ENCODE measurements at regions not wholly inside any gene's neighbourhood (a gene's known extent, or its start where the extent isn't known, plus 50 kb on each side); places are given as distances from the start of the nearest gene placed in this dataset.

DNA sequence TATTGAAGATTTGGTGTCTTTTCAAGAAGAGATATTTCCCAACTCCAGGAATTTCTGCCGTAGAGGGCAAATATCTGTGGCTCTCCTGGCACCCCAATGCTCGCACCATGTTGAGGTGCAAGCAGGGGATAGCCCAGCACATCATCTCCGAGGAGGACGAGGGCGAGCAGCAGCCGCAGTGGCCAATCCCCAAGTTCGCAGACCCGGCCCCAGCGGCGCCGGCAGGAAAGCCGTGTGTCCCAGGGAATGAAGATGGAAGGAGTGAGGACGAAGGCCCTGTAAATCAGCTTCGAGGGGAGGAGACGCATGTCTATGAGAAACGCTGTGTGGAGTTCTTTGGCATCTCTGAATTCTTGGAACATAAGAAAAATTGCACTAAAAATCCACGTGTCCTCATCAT, 213.4 kb upstream of the UBE2E2 start:
- ATAC-seq (no peak), DNase-seq (no peak)
- no peaks in the 10 kb centered on the region for H3K4me1 ChIP-seq (ENCODE audit: control insufficient read depth, insufficient read depth, low read length)
- 96% methylated on average over 17 of the region's 17 CpGs for WGBS
- H3K27me3 ChIP-seq (ENCODE audit: control insufficient read depth, insufficient read depth), result no peaks in the 10 kb centered on the region
- H3K9me3 ChIP-seq (ENCODE audit: control insufficient read depth, low read length), result peaks cover 2% of the 10 kb centered on the region
- intact Hi-C loops (cut with DNase I), result no loop called here
- H3K4me3 ChIP-seq (ENCODE audit: low read length), result no peak overlapping the region
- no peak overlapping the region for H3K27ac ChIP-seq (ENCODE audit: low read length)

DNA sequence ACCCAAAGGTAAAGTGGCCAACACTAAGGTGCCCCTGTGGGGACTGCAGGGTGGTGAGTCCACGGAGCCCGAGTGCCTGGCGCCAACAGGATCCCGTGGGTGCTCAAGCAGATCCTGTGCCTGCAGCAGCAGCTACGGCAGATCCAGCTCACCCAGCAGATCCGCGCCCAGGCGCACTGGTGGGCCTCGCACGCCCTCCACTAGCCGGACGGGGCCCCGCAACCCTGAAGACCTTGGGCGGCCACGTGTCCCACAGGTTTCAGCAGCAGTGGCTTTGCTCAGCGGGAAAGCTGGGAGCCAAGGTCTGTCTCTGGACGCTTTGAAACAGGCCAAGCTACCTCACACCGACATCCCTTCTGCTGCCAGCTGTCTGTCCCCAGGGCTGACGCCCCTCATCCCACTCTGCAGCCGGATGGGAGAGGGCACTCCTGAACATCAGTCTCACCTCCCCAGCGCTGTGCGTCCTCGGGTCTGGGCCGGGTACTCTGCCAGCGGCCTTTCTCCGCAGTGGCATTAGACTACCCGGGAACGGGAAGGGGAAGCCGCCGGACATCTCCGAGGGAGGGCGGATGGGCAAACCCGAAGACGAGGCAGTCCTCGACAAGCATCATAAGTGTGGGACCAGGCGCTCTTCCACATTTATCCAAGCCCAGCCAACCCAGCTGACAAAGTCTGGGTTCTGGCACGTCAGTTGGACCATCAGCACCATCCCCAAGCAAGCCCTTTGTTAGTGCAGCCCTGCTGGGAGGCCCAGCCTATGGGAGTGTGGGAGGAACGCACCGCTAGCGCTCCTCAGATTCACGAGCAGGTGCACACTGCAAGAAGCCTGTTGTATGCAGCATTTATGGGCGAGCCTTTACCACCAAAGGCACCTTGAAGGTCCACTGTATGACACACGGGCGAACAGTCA, 212.6 kb upstream of the UBE2E2 start:
- peak in 1 of 3 donors; percentile 38 for DNase-seq
- 97% methylated on average over 44 of the region's 44 CpGs for WGBS
- H3K9me3 ChIP-seq (ENCODE audit: control insufficient read depth, low read length), result peaks cover 1% of the 10 kb centered on the region
- H3K4me1 ChIP-seq (ENCODE audit: control insufficient read depth, insufficient read depth, low read length), result no peaks in the 10 kb centered on the region
- no peak overlapping the region for H3K4me3 ChIP-seq (ENCODE audit: low read length)
- intact Hi-C loops (cut with DNase I), result no loop called here
- no peak overlapping the region for H3K27ac ChIP-seq (ENCODE audit: low read length)
- no peaks in the 10 kb centered on the region for H3K27me3 ChIP-seq (ENCODE audit: control insufficient read depth, insufficient read depth)
- peak in 1 of 2 donors; percentile 40 for ATAC-seq

DNA sequence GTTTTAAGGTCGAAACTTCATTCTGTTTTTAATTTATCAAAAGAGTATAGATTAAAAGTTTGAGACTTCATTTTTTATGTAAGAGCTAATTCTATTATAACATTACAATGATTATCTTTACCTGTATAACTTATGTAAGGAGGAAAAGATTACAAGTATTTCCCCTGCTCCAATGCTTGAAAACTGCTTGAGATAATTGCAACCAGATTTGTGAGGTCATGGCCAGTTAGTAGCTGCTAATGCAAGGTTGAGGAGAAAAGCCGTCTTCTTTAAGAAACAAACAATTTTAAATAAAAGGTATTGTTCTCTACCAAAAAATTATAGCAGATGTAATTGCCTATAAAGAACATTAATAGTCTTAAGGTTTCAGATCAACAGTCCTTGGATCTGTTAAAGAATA, 208.3 kb upstream of the UBE2E2 start:
- no peaks in the 10 kb centered on the region for H3K9me3 ChIP-seq (ENCODE audit: control insufficient read depth, low read length)
- ATAC-seq, result no peak
- intact Hi-C loops (cut with DNase I), result no loop called here
- 86% methylated on average over 2 of the region's 2 CpGs for WGBS
- H3K4me1 ChIP-seq (ENCODE audit: control insufficient read depth, insufficient read depth, low read length), result no peaks in the 10 kb centered on the region
- H3K4me3 ChIP-seq (ENCODE audit: low read length), result no peak overlapping the region
- DNase-seq, result no peak
- H3K27me3 ChIP-seq (ENCODE audit: control insufficient read depth, insufficient read depth), result no peaks in the 10 kb centered on the region
- no peak overlapping the region for H3K27ac ChIP-seq (ENCODE audit: low read length)

DNA sequence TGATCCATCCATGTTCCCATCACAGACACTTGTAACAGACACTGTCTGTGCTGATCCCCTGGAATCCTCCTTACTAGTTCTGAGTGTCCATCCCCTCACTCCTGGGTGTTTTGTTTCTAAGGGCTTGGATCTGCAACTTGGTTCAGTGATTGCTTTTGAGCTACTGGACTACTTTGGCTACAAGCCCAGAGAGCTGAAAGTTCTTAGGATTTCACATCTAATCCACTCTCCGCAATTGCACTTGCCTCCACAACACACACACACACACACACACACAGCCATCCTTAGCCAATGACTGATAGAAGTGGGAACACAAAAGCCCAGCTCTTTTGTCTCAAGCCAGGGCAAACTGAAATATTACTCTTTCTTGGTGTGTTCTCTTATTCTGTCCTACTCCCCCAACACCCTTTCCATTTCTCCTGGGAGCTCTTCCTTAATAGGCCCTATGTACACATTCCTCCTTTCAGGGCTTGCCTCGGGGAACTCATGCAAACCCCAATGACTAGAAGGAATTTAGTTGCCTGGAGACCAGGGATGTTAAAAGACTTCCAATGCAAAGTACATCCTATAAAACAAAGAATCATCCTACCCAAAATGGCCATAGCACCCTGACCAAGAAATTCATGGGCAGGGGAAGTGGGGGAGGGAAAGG, 206.1 kb upstream of the UBE2E2 start:
- Histone ChIP-seq H3K4me1 (ENCODE audit: control insufficient read depth, insufficient read depth, low read length) (no peaks in the 10 kb centered on the region), H3K27me3 (ENCODE audit: control insufficient read depth, insufficient read depth) (no peaks in the 10 kb centered on the region), H3K9me3 (ENCODE audit: control insufficient read depth, low read length) (no peaks in the 10 kb centered on the region), H3K27ac (ENCODE audit: low read length) (no peak overlapping the region), H3K4me3 (ENCODE audit: low read length) (no peak overlapping the region)
- ATAC-seq (no peak), DNase-seq (no peak)
- WGBS, result 59% methylated on average over 2 of the region's 2 CpGs
- intact Hi-C loops (cut with DNase I), result no loop called here

DNA sequence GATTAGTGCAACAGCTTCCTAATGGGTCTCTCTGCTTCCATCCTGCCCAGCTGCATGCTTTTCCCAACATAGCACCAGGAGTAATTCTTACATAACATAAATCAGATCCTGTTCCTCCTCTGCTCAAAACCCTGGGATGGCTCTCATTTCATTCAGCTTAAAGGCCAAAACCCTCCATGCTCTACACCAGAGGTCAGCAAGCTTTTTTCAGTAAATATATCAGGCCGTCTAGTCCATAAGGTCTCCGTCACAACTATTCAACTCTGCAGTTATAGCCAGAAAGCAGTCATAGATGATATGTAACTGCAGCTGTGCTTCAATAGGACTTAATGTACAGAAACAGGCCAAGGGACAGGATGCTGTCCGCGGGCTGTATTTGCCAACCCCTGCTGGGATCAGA, 202.8 kb upstream of the UBE2E2 start:
- intact Hi-C loops (cut with DNase I), result no loop called here
- Histone ChIP-seq H3K27ac (ENCODE audit: low read length) (no peak overlapping the region), H3K4me3 (ENCODE audit: low read length) (no peak overlapping the region), H3K9me3 (ENCODE audit: control insufficient read depth, low read length) (no peaks in the 10 kb centered on the region), H3K27me3 (ENCODE audit: control insufficient read depth, insufficient read depth) (no peaks in the 10 kb centered on the region), H3K4me1 (ENCODE audit: control insufficient read depth, insufficient read depth, low read length) (peaks cover 4% of the 10 kb centered on the region)
- WGBS, result 85% methylated on average over 4 of the region's 4 CpGs
- ATAC-seq (no peak), DNase-seq (no peak)

DNA sequence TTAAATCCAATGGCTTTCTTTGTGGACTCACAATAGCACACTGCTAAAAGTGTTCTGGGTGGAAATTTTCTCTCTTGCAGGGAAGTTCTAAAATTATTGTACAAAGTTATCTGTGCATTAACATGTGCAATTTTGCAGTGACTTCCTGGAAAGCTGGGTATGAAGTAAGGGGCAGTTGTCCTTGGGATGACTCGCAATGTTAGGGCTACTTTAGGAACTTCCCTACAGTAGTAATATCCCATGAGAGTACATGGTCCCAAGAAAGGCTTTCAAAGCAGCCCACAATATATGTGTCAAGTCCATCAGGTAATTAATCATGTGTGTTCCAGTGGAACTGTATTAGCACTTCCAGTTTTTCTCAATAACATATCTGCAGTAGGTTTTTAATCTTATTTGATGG, 201.0 kb upstream of the UBE2E2 start:
- intact Hi-C loops (cut with DNase I), result no loop called here
- ATAC-seq, result no peak
- Histone ChIP-seq H3K4me1 (ENCODE audit: control insufficient read depth, insufficient read depth, low read length) (peaks cover 4% of the 10 kb centered on the region), H3K9me3 (ENCODE audit: control insufficient read depth, low read length) (no peaks in the 10 kb centered on the region), H3K27ac (ENCODE audit: low read length) (no peak overlapping the region), H3K4me3 (ENCODE audit: low read length) (no peak overlapping the region), H3K27me3 (ENCODE audit: control insufficient read depth, insufficient read depth) (no peaks in the 10 kb centered on the region)
- 88% methylated on average over 1 of the region's 1 CpG for WGBS
- no peak for DNase-seq

DNA sequence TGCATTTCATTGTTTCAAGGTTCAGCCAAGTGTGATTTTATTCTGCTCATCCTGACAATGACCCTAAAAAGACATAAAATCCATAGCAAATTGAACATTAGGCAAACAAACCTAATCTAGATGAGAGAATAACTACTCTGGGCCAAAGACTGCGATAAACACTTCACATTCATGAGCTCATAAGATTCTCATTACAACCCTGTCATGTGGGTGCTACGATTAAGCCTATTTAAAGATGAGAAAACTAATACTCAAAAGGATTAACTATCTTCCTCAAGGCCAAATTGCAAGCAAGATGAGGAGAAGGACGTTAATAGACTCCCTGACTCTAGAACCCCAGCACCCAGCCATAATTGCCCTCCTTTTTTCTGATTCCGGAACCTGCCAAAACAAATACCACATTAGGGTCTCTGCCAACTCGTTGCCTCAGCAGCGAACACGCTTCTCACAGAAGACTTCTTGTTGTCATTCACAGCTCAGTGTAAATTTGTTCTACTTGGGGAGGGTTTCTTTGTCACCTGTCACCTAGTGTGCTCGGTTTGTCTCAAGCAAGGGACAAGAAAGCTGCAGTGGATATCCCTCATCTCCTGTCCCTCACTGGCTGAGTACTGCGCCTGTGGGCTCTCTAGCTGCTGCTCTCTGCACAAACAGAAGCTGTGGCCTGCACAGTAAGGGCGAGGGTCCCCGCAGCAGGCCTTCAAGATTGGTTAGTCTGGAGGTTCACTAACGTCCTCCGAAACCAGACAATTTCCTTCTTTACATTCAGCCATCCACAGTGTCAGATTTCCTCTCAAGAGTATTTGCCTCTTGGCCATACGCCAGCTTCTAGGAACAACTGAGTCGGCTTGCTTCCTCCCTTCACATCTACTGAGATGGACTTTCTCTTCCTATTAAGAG, 200.0 kb upstream of the UBE2E2 start:
- no peaks in the 10 kb centered on the region for H3K9me3 ChIP-seq (ENCODE audit: control insufficient read depth, low read length)
- no peak overlapping the region for H3K4me3 ChIP-seq (ENCODE audit: low read length)
- WGBS, result 53% methylated on average over 15 of the region's 15 CpGs
- DNase-seq (peak in 1 of 3 donors; percentile 19), ATAC-seq (peak; percentile 50 to 52)
- peaks cover 4% of the 10 kb centered on the region for H3K4me1 ChIP-seq (ENCODE audit: control insufficient read depth, insufficient read depth, low read length)
- H3K27ac ChIP-seq (ENCODE audit: low read length), result no peak overlapping the region
- no peaks in the 10 kb centered on the region for H3K27me3 ChIP-seq (ENCODE audit: control insufficient read depth, insufficient read depth)
- intact Hi-C loops (cut with DNase I), result no loop called here

DNA sequence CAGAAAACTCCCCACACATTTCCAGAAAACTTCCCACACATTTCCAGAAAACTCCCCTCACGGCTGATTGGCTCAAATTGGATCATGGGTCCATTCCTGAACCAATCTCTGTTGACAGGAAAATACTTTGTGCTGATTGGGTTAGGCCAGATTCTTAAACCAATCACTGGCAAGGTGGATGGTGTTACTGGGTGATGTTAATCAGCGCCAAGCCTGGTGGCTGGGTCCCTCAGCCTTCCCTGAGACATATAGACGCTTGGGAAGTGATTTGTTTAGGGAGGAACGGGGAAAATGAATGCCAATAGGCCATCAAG, 199.4 kb upstream of the UBE2E2 start:
- Histone ChIP-seq H3K4me1 (ENCODE audit: control insufficient read depth, insufficient read depth, low read length) (peaks cover 4% of the 10 kb centered on the region), H3K27ac (ENCODE audit: low read length) (no peak overlapping the region), H3K9me3 (ENCODE audit: control insufficient read depth, low read length) (no peaks in the 10 kb centered on the region), H3K4me3 (ENCODE audit: low read length) (no peak overlapping the region), H3K27me3 (ENCODE audit: control insufficient read depth, insufficient read depth) (no peaks in the 10 kb centered on the region)
- no peak for DNase-seq
- intact Hi-C loops (cut with DNase I), result no loop called here
- WGBS, result 92% methylated on average over 4 of the region's 4 CpGs
- ATAC-seq, result peak in 1 of 2 donors; percentile 29

DNA sequence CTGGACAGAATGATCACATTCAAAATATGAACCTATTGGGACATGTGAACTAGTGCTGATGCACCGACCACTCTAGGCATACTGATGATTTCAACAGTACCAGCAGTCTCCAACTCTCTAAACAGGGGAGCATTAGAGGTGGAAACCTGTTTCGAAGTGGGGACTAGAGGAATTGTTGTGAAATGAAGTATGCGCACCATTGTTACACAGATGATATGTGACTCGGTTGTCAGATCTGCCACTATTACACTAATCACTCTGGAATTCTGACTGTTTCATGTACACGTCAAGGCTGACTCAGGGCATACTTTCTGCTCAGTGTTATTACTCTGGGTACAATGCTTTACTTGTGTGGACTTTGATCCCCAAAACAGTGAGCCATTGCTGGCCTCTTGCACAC, 198.2 kb upstream of the UBE2E2 start:
- Histone ChIP-seq H3K4me1 (ENCODE audit: control insufficient read depth, insufficient read depth, low read length) (peaks cover 4% of the 10 kb centered on the region), H3K27me3 (ENCODE audit: control insufficient read depth, insufficient read depth) (no peaks in the 10 kb centered on the region), H3K4me3 (ENCODE audit: low read length) (no peak overlapping the region), H3K9me3 (ENCODE audit: control insufficient read depth, low read length) (no peaks in the 10 kb centered on the region), H3K27ac (ENCODE audit: low read length) (no peak overlapping the region)
- intact Hi-C loops (cut with DNase I), result no loop called here
- WGBS, result 89% methylated on average over 5 of the region's 5 CpGs
- no peak for ATAC-seq
- DNase-seq, result no peak

DNA sequence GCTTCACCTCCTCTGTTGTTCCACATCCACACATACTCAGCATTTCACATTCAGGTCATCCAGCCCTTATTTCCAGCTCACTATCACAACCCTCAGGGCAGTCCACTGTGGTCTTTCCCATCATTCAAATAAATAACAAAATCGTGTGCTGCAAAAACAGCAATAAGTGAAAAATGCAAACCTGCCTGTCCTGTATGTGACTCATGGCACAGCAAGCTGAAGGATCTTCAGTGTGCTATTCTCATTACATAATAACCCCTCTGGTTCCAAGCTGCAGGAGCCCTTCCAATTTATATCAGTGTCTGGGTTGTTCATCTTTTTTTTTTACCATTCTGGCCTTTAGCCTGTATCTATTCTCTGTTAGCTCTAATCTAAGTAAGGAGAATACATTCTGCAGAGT, 185.3 kb upstream of the UBE2E2 start:
- no peak for ATAC-seq

More for the DNA sequence above, 185.3 kb upstream of the UBE2E2 start:
- Histone ChIP-seq H3K4me3 (ENCODE audit: low read length) (no peak overlapping the region), H3K27ac (ENCODE audit: low read length) (no peak overlapping the region), H3K9me3 (ENCODE audit: control insufficient read depth, low read length) (no peaks in the 10 kb centered on the region), H3K4me1 (ENCODE audit: control insufficient read depth, insufficient read depth, low read length) (peaks cover 2% of the 10 kb centered on the region), H3K27me3 (ENCODE audit: control insufficient read depth, insufficient read depth) (no peaks in the 10 kb centered on the region)
- DNase-seq, result no peak
- WGBS, result 37% methylated on average over 1 of the region's 1 CpG
- intact Hi-C loops (cut with DNase I), result no loop called here

Data from right cardiac atrium (tissue), 5 donors.